ELF-1 (cell line): ENCODE measurements at regions not wholly inside any gene's neighbourhood (a gene's known extent, or its start where the extent isn't known, plus 50 kb on each side); places are given as distances from the start of the nearest gene placed in this dataset.
A peak's percentile ranks its signal among the peaks of the same experiment; 100 is the strongest.

Experiments used
- DNase-seq: peaks from one replicate; pipeline ENCODE4 v3.0.0-alpha.2; 2016; ENCODE audit warnings: low read depth, low spot score

GRCh38 chr2:102967451-102967850 is 205.6 kb downstream of the TMEM182 start:
- no peak for DNase-seq

DNA sequence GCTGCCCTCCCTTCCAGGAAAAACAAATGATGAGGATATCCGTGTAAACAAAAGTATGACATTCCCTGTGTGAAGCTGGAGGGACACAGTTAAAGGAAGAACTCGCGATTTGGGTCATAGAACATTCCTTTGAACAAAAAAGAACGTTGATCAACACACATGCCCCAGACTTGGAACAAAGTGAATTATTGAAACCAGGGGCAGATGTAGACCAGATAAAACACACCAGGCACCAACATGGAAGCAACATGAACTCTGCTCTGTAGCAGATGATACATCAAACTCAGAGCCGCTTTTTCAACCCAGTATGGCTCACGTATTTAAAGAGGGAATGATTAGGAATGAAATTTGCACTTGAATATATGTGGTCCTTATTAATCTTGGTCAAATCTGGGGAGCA is 206.5 kb downstream of the TMEM182 start:
- DNase-seq, result no peak

DNA sequence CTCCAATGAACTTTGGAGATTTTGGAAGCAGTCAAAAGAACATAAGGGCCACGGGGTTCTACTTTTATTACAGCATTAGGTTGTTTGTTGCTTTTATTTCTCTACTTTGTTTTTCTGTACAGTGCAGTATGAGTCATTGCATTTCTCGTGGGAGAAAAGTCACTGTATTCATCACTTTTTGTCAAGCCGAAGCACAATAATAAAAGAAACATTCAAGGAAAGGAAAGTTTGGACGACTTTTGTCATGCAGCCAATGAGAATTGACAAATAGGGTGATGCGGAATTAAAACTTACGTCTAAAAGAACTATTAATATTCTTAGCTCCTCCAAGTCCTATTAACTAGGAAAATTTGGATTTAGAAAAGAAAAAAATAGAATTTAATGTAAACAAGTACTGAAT is 209.9 kb downstream of the TMEM182 start:
- no peak for DNase-seq

- DNase-seq, result peak; percentile 45
Observed at GRCh38 chr2:102975996-102976975, 214.5 kb downstream of the TMEM182 start.

GRCh38 chr2:102977426-102978090 is 215.7 kb downstream of the TMEM182 start:
- no peak for DNase-seq

GRCh38 chr2:102978091-102978490 is 216.3 kb downstream of the TMEM182 start:
- no peak for DNase-seq

DNA sequence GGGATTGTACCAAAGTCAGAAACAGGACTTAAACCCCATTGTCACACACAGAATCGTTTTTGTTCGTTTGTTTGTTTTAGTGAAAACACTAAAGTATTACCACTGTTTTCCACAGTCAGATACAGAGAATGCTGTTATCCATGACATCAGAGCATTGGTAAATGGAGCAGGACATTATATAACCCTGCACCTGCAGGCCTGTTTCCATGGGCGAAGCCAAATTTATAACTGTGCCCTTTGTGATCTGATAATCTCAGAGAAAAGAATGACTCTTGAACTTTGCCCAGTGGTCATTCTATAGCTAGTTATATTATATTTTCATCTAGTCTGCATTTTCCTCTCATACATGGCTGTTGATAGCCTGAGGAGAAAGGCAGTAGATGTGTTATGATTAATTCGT is 217.6 kb downstream of the TMEM182 start:
- no peak for DNase-seq

DNA sequence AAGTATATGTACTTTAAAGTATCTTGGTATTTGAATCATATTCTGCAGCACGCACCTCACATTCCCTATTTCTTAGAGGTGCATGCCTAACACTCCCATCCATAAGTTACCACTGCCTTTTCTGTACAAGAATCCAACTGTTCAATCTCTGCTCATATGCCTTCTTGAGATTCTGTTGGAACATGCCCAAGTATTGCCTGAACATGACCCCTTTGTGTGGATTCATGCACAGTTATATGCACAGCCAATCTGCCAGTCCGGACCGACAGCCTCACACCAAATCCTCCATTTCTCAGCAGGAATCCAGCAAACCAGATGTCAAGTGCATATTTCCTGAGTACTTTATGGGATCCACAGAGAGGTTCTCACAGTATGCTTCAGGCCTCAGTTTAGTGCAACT is 222.0 kb downstream of the TMEM182 start:
- no peak for DNase-seq

DNA sequence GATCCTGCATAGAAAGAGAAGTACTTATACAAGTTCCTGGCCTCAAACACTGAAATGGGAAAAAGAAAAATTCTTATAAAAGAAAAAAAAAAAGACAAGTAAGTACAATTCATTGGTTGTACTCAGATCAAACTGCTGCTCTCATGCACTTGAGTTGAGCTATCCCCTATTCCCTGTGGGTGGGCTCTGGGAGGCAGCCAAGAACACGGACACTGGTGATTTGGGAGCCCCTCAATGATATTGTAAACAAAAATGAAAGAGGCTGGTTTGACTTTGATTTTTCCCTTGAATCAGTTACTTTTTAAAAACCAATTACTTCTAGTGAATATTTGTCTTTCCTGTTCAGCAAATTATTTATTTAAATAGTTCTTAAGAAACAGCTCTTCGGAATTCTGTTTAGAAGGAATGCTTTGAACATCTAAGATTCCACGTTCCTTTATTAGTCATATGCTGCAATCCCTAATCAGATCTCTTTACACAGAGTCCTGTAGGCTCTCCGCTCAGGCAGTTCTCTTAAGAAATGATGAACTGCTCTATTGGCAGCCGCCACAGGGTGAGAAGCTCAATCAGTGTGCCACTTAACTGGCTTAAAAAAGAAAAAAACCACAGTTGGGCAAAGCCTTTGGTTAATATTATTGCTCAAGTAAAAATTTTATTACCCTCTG is 225.1 kb downstream of the TMEM182 start:
- no peak for DNase-seq

GRCh38 chr2:102992607-102993006 is 230.8 kb downstream of the TMEM182 start:
- no peak for DNase-seq

DNA sequence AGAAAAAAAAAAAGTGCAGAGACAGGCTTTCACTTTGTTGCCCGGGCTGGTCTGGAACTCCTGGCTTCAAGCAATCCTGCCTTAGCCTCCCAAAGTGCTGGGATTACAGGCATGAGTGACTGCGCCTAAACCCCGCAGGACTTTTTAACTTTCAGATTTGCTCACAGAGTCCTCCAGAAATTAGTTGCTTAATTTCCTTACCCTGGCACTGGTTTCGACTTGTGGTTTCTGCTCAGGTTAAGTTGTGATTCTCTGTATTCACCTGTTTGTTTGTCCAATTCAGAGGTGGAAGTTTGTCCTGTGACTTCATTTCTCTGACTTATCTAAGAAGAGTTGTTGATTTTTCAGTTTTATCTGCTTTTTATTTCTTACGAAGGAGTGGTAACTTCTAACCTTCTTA is 238.1 kb downstream of the TMEM182 start:
- DNase-seq, result no peak

- no peak for DNase-seq
Observed at GRCh38 chr2:103002954-103003353, 241.1 kb downstream of the TMEM182 start.

DNA sequence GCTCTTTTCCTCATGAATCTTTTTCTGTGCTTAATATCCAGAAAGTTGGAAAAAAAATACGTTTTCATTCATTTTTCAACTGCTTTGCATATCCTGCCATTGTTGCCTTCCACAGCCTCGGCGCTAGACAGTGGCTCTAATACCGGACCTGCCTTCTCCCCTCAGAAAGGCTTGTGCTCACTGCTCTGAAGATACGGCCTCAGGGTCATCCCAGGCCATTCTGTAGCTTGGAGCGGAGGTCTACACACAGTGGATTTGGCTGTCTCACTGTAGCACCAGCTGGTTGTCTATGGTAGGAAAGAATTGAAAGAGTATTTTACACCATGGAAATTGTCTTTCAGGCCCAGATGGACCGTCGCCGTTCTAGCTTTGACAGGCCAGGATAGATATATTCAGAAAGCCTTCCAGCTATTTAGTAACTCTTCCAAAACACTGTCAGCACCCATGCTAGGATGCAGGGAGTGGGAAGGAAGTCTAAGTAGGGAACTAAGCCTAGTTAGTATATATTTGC is 242.0 kb downstream of the TMEM182 start:
- no peak for DNase-seq

- DNase-seq, result no peak
Observed at GRCh38 chr2:103004426-103004942, 242.7 kb downstream of the TMEM182 start.

DNA sequence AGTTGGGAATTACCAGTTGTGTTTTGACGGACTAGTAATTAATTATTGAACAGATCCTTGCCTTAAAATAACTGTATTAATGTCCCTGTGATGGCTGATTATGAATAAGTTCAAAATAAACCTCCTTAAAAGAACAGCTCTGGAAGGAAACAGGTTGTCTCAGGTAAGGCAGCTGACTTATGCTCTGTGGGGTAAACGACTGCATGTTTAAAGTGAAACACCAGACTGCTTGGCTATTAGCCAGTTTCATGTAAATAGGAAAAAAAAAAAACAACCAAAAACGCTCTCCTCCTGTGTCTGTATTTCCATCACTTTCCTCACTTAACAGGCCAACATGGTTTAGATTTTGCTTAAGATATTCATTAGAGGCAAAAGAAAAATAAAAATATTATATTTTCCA is 243.6 kb downstream of the TMEM182 start:
- DNase-seq, result no peak

DNA sequence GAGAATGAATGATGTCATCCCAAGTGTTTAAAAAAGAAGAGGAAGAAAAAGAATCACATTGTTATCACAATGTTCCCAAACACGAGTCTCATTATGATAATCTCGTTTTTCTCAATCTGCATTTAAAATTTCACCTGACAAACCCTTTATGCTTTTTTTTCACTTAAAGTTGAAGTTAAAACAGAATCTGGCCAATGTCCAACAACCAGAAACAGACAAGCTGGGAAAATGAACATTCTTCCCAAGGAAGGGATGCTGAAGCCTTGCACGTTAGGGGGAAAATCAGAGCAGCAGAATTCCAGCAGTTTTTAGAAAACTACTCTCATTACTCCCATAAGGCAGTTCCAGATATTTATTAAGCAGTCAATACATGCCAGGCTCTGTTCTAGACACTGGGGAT is 245.3 kb downstream of the TMEM182 start:
- DNase-seq, result no peak

DNA sequence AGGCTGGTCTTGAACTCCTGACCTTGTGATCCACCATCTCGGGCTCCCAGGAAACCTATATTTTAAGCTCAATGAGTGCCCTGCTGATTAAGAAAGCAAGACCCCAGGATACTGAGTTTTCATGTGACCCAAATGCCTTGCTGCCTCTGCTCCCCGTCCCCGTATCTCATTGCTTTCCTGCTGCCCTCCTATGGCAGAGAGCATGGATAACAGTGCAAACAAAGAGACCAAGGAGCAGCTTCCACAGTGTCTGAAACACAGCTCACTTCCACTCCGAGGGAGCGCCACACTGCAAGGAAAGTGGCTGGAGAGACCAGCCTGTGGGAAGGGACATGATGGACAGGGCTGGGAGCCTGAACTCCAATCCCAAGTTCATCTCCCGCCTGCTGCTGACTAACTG is 246.8 kb downstream of the TMEM182 start:
- DNase-seq, result peak; percentile 1

DNA sequence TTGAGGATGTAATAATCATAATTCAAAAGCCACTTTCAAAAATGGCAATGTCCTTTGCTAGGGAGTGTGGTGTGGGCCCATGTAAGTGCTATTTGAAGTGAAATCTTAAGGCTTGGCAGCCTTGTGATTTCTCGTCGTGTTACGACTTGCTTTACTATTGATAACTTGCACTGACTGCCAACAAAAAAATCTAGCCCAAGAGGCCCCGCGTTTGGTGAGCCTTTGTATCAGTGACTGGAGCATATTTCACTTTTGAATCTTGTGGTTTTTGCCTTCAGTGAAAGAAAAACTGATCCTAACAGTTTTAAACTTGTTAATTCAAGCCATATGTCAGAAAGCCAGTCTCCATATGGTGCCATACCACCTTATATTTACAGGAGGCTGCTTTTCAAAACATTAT is 248.0 kb downstream of the TMEM182 start:
- DNase-seq, result no peak

DNA sequence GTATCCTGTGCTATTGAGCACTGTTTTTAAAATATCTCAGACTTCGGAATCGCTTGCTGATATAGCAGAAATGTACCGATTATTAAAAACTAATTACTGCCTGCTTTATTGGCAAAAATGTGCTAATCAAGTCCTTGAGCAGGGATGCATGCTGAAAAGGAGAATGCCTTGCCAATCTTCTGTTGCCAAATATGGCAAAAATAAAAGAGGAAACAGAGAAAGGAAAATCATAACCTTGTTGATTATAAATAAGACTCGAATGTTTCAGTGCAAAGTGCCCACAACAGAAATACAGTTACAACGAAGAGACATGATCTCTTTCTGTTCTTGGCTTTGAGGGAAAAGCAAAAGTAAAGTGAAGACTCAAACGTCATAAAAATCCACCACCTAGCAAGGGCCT is 248.5 kb downstream of the TMEM182 start:
- DNase-seq, result no peak

GRCh38 chr2:103010751-103011150 is 248.9 kb downstream of the TMEM182 start:
- DNase-seq, result no peak

- no peak for DNase-seq
Observed at GRCh38 chr2:103012590-103012989, 250.8 kb downstream of the TMEM182 start.

DNA sequence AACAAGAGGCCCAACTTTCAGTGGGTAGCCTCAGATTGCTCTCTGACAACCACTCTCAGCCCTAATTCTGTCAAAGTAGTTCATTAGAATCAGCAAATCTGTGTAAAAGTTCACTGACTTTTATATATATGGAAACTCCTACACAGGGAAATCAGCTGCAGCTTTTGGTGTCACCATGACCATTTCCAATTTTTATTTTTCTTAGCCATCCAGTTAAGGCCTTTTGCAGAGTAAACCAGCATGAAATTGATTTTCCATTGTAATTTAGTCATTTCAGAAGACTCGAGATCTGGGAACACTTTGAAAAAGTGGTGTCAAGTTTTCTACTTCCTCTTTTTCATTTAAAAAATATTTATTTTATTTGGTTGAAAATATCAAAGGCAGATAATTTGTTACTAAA is 263.2 kb downstream of the TMEM182 start:
- DNase-seq, result no peak
